ENCODE measurements at regions not wholly inside any gene's neighbourhood (a gene's known extent, or its start where the extent isn't known, plus 50 kb on each side); places are given as distances from the start of the nearest gene placed in this dataset.

DNA sequence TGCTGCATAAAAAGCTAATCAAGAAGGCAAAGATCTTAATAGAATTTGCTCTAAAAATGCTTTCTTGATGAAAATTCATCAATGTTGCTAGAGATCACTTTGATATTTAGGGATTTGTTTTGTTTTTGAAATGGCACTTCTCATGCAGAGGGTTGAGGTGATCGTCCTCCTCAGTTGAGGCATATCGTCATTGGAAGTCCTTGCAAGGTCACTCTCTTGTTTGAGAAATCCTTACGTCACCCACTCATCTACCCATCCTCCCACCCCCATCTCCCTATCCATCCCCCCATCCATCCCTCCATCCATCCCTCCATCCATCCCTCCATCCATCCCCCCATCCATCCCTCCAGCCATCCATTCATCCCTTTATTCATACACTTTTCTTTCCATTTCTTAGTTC is 133.7 kb downstream of the THNSL2 start:
- Histone ChIP-seq H3K79me2 (ENCODE audit: control insufficient read depth, insufficient read depth, low read length) (no peaks in the 10 kb centered on the region), H3K9ac (ENCODE audit: low read length) (no peak overlapping the region), H4K20me1 (ENCODE audit: control insufficient read depth, insufficient read depth, low read length, poor library complexity, severe bottlenecking) (no peaks in the 10 kb centered on the region), H3K9me3 (ENCODE audit: control extremely low read depth in 1 of 3, control insufficient read depth in 2 of 3, insufficient read depth in 1 of 3, low read length in 2 of 3) (peaks cover 0 to 7% (median 0%) of the 10 kb centered on the region in 3 donors), H3K27me3 (replicated peaks in 1 of 4; ENCODE audit: control extremely low read depth in 1 of 4, control insufficient read depth in 3 of 4, insufficient read depth in 4 of 4, low read length in 3 of 4) (no peaks in the 10 kb centered on the region), H3K27ac (ENCODE audit: low read length in 2 of 2) (no peak overlapping the region), H3K4me3 (ENCODE audit: control extremely low read depth in 1 of 5, extremely low read depth in 1 of 5, insufficient read depth in 1 of 5, low read depth in 2 of 5, low read length in 4 of 5) (no peak overlapping the region), H3K4me2 (replicated peaks; ENCODE audit: low read depth, low read length, poor library complexity, severe bottlenecking) (no peak overlapping the region), H3K4me1 (ENCODE audit: control insufficient read depth in 2 of 2, insufficient read depth in 2 of 2, low read length in 2 of 2) (no peaks in the 10 kb centered on the region), H3K36me3 (replicated peaks in 1 of 2; ENCODE audit: control extremely low read depth in 1 of 2, control insufficient read depth in 1 of 2, extremely low read depth in 1 of 2, insufficient read depth in 2 of 2, low read length in 1 of 2) (no peaks in the 10 kb centered on the region), H2AFZ (ENCODE audit: insufficient read depth, low read depth, low read length, poor library complexity, severe bottlenecking) (no peak overlapping the region)
- no peaks in the 10 kb centered on the region for H3K4me1 Mint-ChIP-seq
- no peak for ATAC-seq (ENCODE audit: low read depth)
- no peak overlapping the region for H3K4me3 Mint-ChIP-seq
- H3K27me3 Mint-ChIP-seq: peaks cover 13% of the 10 kb centered on the region
- no peak overlapping the region for H3K27ac Mint-ChIP-seq
- intact Hi-C loops (cut with micrococcal nuclease): no loop called here
- ChIA-PET CTCF (no interaction called here), POLR2A (no interaction called here)
- 92% methylated on average over 2 of the region's 3 CpGs for WGBS (ENCODE audit: insufficient coverage)
- DNase-seq: no peak
- H3K9me3 Mint-ChIP-seq (ENCODE audit: insufficient read depth): peaks cover 5% of the 10 kb centered on the region
- TF ChIP-seq EZH2 (IDR thresholded peaks at IDR 0.05; ENCODE audit: borderline replicate concordance, insufficient read depth, low read depth, low read length, poor library complexity, severe bottlenecking) (no peak), CTCF (IDR thresholded peaks at IDR 0.05) (no peak)

DNA sequence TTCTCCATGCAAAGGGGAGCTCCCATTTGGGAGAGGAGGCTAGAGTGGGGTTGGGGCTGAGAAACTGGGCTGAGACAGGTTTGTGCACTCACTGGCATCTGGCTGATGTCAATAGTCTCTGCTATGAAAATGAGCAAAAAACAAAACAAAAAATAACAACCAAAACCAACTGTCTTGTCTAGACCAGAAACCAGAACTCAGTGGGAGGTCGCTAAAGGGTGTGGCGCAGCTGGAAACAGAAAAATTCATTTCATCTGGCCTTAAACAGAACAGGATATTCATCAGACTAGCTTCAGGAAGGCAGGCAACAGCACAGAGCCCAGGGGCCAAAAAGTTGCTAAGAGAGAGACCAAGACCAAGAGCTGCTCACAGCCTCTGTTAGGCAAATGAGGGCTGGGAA is 126.1 kb downstream of the THNSL2 start:
- Histone ChIP-seq H2AFZ (ENCODE audit: insufficient read depth, low read depth, low read length, poor library complexity, severe bottlenecking) (no peak overlapping the region), H3K36me3 (replicated peaks in 1 of 2; ENCODE audit: control extremely low read depth in 1 of 2, control insufficient read depth in 1 of 2, extremely low read depth in 1 of 2, insufficient read depth in 2 of 2, low read length in 1 of 2) (no peaks in the 10 kb centered on the region), H3K27me3 (replicated peaks in 1 of 4; ENCODE audit: control extremely low read depth in 1 of 4, control insufficient read depth in 3 of 4, insufficient read depth in 4 of 4, low read length in 3 of 4) (no peaks in the 10 kb centered on the region), H3K27ac (ENCODE audit: low read length in 2 of 2) (no peak overlapping the region), H3K4me1 (ENCODE audit: control insufficient read depth in 2 of 2, insufficient read depth in 2 of 2, low read length in 2 of 2) (no peaks in the 10 kb centered on the region), H3K4me3 (ENCODE audit: control extremely low read depth in 1 of 5, extremely low read depth in 1 of 5, insufficient read depth in 1 of 5, low read depth in 2 of 5, low read length in 4 of 5) (no peak overlapping the region), H3K9ac (ENCODE audit: low read length) (no peak overlapping the region), H3K4me2 (replicated peaks; ENCODE audit: low read depth, low read length, poor library complexity, severe bottlenecking) (no peak overlapping the region), H3K9me3 (ENCODE audit: control extremely low read depth in 1 of 3, control insufficient read depth in 2 of 3, insufficient read depth in 1 of 3, low read length in 2 of 3) (peaks cover 0 to 1% (median 0%) of the 10 kb centered on the region in 3 donors), H4K20me1 (ENCODE audit: control insufficient read depth, insufficient read depth, low read length, poor library complexity, severe bottlenecking) (no peaks in the 10 kb centered on the region), H3K79me2 (ENCODE audit: control insufficient read depth, insufficient read depth, low read length) (no peaks in the 10 kb centered on the region)
- TF ChIP-seq CTCF (IDR thresholded peaks at IDR 0.05) (no peak), EZH2 (IDR thresholded peaks at IDR 0.05; ENCODE audit: borderline replicate concordance, insufficient read depth, low read depth, low read length, poor library complexity, severe bottlenecking) (no peak)
- ChIA-PET POLR2A (no interaction called here), CTCF (no interaction called here)
- H3K4me1 Mint-ChIP-seq: no peaks in the 10 kb centered on the region
- ATAC-seq (ENCODE audit: low read depth) (no peak), DNase-seq (no peak)
- no peak overlapping the region for H3K4me3 Mint-ChIP-seq
- intact Hi-C loops (cut with micrococcal nuclease): no loop called here
- peaks cover 6% of the 10 kb centered on the region for H3K27me3 Mint-ChIP-seq
- 100% methylated on average over 2 of the region's 2 CpGs for WGBS (ENCODE audit: insufficient coverage)
- no peak overlapping the region for H3K27ac Mint-ChIP-seq
- H3K9me3 Mint-ChIP-seq (ENCODE audit: insufficient read depth): peaks cover 5% of the 10 kb centered on the region

Data from B cell (primary cell).